ENCODE measurements at regions not wholly inside any gene's neighbourhood (a gene's known extent, or its start where the extent isn't known, plus 50 kb on each side); places are given as distances from the start of the nearest gene placed in this dataset.

GRCh38 chr4:173475751-173476150, 54.3 kb downstream of the HAND2 start:
- H3K27me3 ChIP-seq (ENCODE audit: control insufficient read depth, insufficient read depth, low read length), result no peaks in the 10 kb centered on the region
- DNase-seq (no peak), ATAC-seq (ENCODE audit: low read depth in 2 of 2) (no peak)
- Mint-ChIP-seq H3K36me3 (no peaks in the 10 kb centered on the region), H3K27ac (no peak overlapping the region), H3K9me3 (no peaks in the 10 kb centered on the region), H3K4me3 (no peak overlapping the region), H3K4me1 (no peaks in the 10 kb centered on the region), H3K27me3 (peaks cover 4% of the 10 kb centered on the region)
- no peak overlapping the region for H3K4me3 ChIP-seq (ENCODE audit: low read depth, low read length)
- no peaks in the 10 kb centered on the region for H3K4me1 ChIP-seq (ENCODE audit: control insufficient read depth, insufficient read depth, low read length, poor library complexity, severe bottlenecking)
- no peaks in the 10 kb centered on the region for H3K36me3 ChIP-seq (ENCODE audit: control insufficient read depth, insufficient read depth, low read length)
- H3K27ac ChIP-seq (ENCODE audit: insufficient read depth, low read length, poor library complexity, severe bottlenecking), result no peak overlapping the region
- H3K9me3 ChIP-seq (ENCODE audit: control insufficient read depth in 2 of 2, low read length in 2 of 2), result no peaks in the 10 kb centered on the region

GRCh38 chr4:173469622-173470021, 60.4 kb downstream of the HAND2 start:
- H3K27ac Mint-ChIP-seq, result no peak overlapping the region
- H3K4me1 ChIP-seq (ENCODE audit: control insufficient read depth, insufficient read depth, low read length, poor library complexity, severe bottlenecking), result no peaks in the 10 kb centered on the region
- peaks cover 0 to 2% (median 0%) of the 10 kb centered on the region in 7 donors for H3K9me3 Mint-ChIP-seq
- DNase-seq (no peak), ATAC-seq (ENCODE audit: low read depth in 2 of 2) (no peak)
- no peaks in the 10 kb centered on the region for H3K4me1 Mint-ChIP-seq
- H3K36me3 ChIP-seq (ENCODE audit: control insufficient read depth, insufficient read depth, low read length), result no peaks in the 10 kb centered on the region
- H3K36me3 Mint-ChIP-seq, result no peaks in the 10 kb centered on the region
- no peak overlapping the region for H3K27ac ChIP-seq (ENCODE audit: insufficient read depth, low read length, poor library complexity, severe bottlenecking)
- H3K27me3 Mint-ChIP-seq, result peaks cover 12% of the 10 kb centered on the region
- H3K9me3 ChIP-seq (ENCODE audit: control insufficient read depth in 2 of 2, low read length in 2 of 2), result no peaks in the 10 kb centered on the region
- H3K27me3 ChIP-seq (ENCODE audit: control insufficient read depth, insufficient read depth, low read length), result no peaks in the 10 kb centered on the region
- H3K4me3 ChIP-seq (ENCODE audit: low read depth, low read length), result no peak overlapping the region
- no peak overlapping the region for H3K4me3 Mint-ChIP-seq

- no peak for ATAC-seq (ENCODE audit: low read depth in 2 of 2)
Measured at GRCh38 chr4:173468314-173468713, 61.7 kb downstream of the HAND2 start.

GRCh38 chr4:173466101-173466500, 63.9 kb downstream of the HAND2 start:
- no peak overlapping the region for H3K4me3 ChIP-seq (ENCODE audit: low read depth, low read length)
- no peaks in the 10 kb centered on the region for H3K4me1 ChIP-seq (ENCODE audit: control insufficient read depth, insufficient read depth, low read length, poor library complexity, severe bottlenecking)
- no peak overlapping the region for H3K27ac ChIP-seq (ENCODE audit: insufficient read depth, low read length, poor library complexity, severe bottlenecking)
- Mint-ChIP-seq H3K36me3 (no peaks in the 10 kb centered on the region), H3K27me3 (peaks cover 8% of the 10 kb centered on the region), H3K9me3 (peaks cover 0 to 5% (median 0%) of the 10 kb centered on the region in 7 donors), H3K4me3 (no peak overlapping the region), H3K4me1 (no peaks in the 10 kb centered on the region), H3K27ac (no peak overlapping the region)
- no peak for ATAC-seq (ENCODE audit: low read depth in 2 of 2)
- no peaks in the 10 kb centered on the region for H3K36me3 ChIP-seq (ENCODE audit: control insufficient read depth, insufficient read depth, low read length)
- DNase-seq, result no peak
- no peaks in the 10 kb centered on the region for H3K9me3 ChIP-seq (ENCODE audit: control insufficient read depth in 2 of 2, low read length in 2 of 2)
- no peaks in the 10 kb centered on the region for H3K27me3 ChIP-seq (ENCODE audit: control insufficient read depth, insufficient read depth, low read length)

More at GRCh38 chr4:173468314-173468713, 61.7 kb downstream of the HAND2 start:
- no peaks in the 10 kb centered on the region for H3K9me3 ChIP-seq (ENCODE audit: control insufficient read depth in 2 of 2, low read length in 2 of 2)
- no peaks in the 10 kb centered on the region for H3K27me3 ChIP-seq (ENCODE audit: control insufficient read depth, insufficient read depth, low read length)
- peaks cover 0 to 2% (median 0%) of the 10 kb centered on the region in 7 donors for H3K9me3 Mint-ChIP-seq
- no peak overlapping the region for H3K27ac Mint-ChIP-seq
- no peaks in the 10 kb centered on the region for H3K4me1 Mint-ChIP-seq
- H3K27ac ChIP-seq (ENCODE audit: insufficient read depth, low read length, poor library complexity, severe bottlenecking), result no peak overlapping the region
- no peaks in the 10 kb centered on the region for H3K36me3 ChIP-seq (ENCODE audit: control insufficient read depth, insufficient read depth, low read length)
- H3K4me1 ChIP-seq (ENCODE audit: control insufficient read depth, insufficient read depth, low read length, poor library complexity, severe bottlenecking), result no peaks in the 10 kb centered on the region
- no peak overlapping the region for H3K4me3 Mint-ChIP-seq
- no peak overlapping the region for H3K4me3 ChIP-seq (ENCODE audit: low read depth, low read length)
- no peak for DNase-seq
- H3K27me3 Mint-ChIP-seq, result peaks cover 11% of the 10 kb centered on the region
- no peaks in the 10 kb centered on the region for H3K36me3 Mint-ChIP-seq

- H3K9me3 ChIP-seq (ENCODE audit: control insufficient read depth in 2 of 2, low read length in 2 of 2), result no peaks in the 10 kb centered on the region
- H3K4me3 ChIP-seq (ENCODE audit: low read depth, low read length), result no peak overlapping the region
- no peaks in the 10 kb centered on the region for H3K36me3 ChIP-seq (ENCODE audit: control insufficient read depth, insufficient read depth, low read length)
- Mint-ChIP-seq H3K27ac (no peak overlapping the region), H3K9me3 (peaks cover 0 to 5% (median 0%) of the 10 kb centered on the region in 7 donors), H3K27me3 (peaks cover under 1% of the 10 kb centered on the region), H3K4me1 (no peaks in the 10 kb centered on the region), H3K36me3 (no peaks in the 10 kb centered on the region), H3K4me3 (no peak overlapping the region)
- DNase-seq (no peak), ATAC-seq (ENCODE audit: low read depth in 2 of 2) (no peak)
- H3K27me3 ChIP-seq (ENCODE audit: control insufficient read depth, insufficient read depth, low read length), result no peaks in the 10 kb centered on the region
- H3K4me1 ChIP-seq (ENCODE audit: control insufficient read depth, insufficient read depth, low read length, poor library complexity, severe bottlenecking), result no peaks in the 10 kb centered on the region
- no peak overlapping the region for H3K27ac ChIP-seq (ENCODE audit: insufficient read depth, low read length, poor library complexity, severe bottlenecking)
Measured at GRCh38 chr4:173464481-173464880, 65.5 kb downstream of the HAND2 start.

GRCh38 chr4:173463816-173464215, 64.9 kb upstream of the SCRG1 start:
- H3K27ac ChIP-seq (ENCODE audit: insufficient read depth, low read length, poor library complexity, severe bottlenecking), result no peak overlapping the region
- H3K4me1 ChIP-seq (ENCODE audit: control insufficient read depth, insufficient read depth, low read length, poor library complexity, severe bottlenecking), result no peaks in the 10 kb centered on the region
- H3K9me3 Mint-ChIP-seq, result peaks cover 0 to 5% (median 0%) of the 10 kb centered on the region in 7 donors
- no peaks in the 10 kb centered on the region for H3K36me3 Mint-ChIP-seq
- H3K4me3 Mint-ChIP-seq, result no peak overlapping the region
- no peaks in the 10 kb centered on the region for H3K36me3 ChIP-seq (ENCODE audit: control insufficient read depth, insufficient read depth, low read length)
- no peaks in the 10 kb centered on the region for H3K27me3 Mint-ChIP-seq
- no peak for ATAC-seq (ENCODE audit: low read depth in 2 of 2)
- no peaks in the 10 kb centered on the region for H3K9me3 ChIP-seq (ENCODE audit: control insufficient read depth in 2 of 2, low read length in 2 of 2)
- H3K27me3 ChIP-seq (ENCODE audit: control insufficient read depth, insufficient read depth, low read length), result no peaks in the 10 kb centered on the region
- no peak overlapping the region for H3K4me3 ChIP-seq (ENCODE audit: low read depth, low read length)
- DNase-seq, result no peak
- H3K27ac Mint-ChIP-seq, result no peak overlapping the region
- no peaks in the 10 kb centered on the region for H3K4me1 Mint-ChIP-seq

- Mint-ChIP-seq H3K27ac (no peak overlapping the region), H3K4me3 (no peak overlapping the region), H3K9me3 (peaks cover 0 to 5% (median 0%) of the 10 kb centered on the region in 7 donors), H3K4me1 (no peaks in the 10 kb centered on the region), H3K36me3 (no peaks in the 10 kb centered on the region), H3K27me3 (peaks cover 4% of the 10 kb centered on the region)
- Histone ChIP-seq H3K9me3 (ENCODE audit: control insufficient read depth in 2 of 2, low read length in 2 of 2) (no peaks in the 10 kb centered on the region), H3K27me3 (ENCODE audit: control insufficient read depth, insufficient read depth, low read length) (no peaks in the 10 kb centered on the region), H3K36me3 (ENCODE audit: control insufficient read depth, insufficient read depth, low read length) (no peaks in the 10 kb centered on the region), H3K27ac (ENCODE audit: insufficient read depth, low read length, poor library complexity, severe bottlenecking) (no peak overlapping the region), H3K4me1 (ENCODE audit: control insufficient read depth, insufficient read depth, low read length, poor library complexity, severe bottlenecking) (no peaks in the 10 kb centered on the region), H3K4me3 (ENCODE audit: low read depth, low read length) (no peak overlapping the region)
- no peak for DNase-seq
- ATAC-seq (ENCODE audit: low read depth in 2 of 2), result no peak
Measured at GRCh38 chr4:173461170-173461569, 62.3 kb upstream of the SCRG1 start.

GRCh38 chr4:173459857-173460256, 60.9 kb upstream of the SCRG1 start:
- Mint-ChIP-seq H3K4me3 (no peak overlapping the region), H3K9me3 (peaks cover 0 to 5% (median 0%) of the 10 kb centered on the region in 7 donors), H3K4me1 (no peaks in the 10 kb centered on the region), H3K36me3 (no peaks in the 10 kb centered on the region), H3K27me3 (peaks cover 4% of the 10 kb centered on the region), H3K27ac (peak overlapping the region in 1 of 3 donors; percentile 21)
- Histone ChIP-seq H3K27ac (ENCODE audit: insufficient read depth, low read length, poor library complexity, severe bottlenecking) (no peak overlapping the region), H3K4me1 (ENCODE audit: control insufficient read depth, insufficient read depth, low read length, poor library complexity, severe bottlenecking) (no peaks in the 10 kb centered on the region), H3K4me3 (ENCODE audit: low read depth, low read length) (no peak overlapping the region), H3K36me3 (ENCODE audit: control insufficient read depth, insufficient read depth, low read length) (no peaks in the 10 kb centered on the region), H3K27me3 (ENCODE audit: control insufficient read depth, insufficient read depth, low read length) (no peaks in the 10 kb centered on the region), H3K9me3 (ENCODE audit: control insufficient read depth in 2 of 2, low read length in 2 of 2) (no peaks in the 10 kb centered on the region)
- ATAC-seq (ENCODE audit: low read depth in 2 of 2) (no peak), DNase-seq (no peak)
